CD14-positive monocyte (primary cell): ENCODE measurements at regions not wholly inside any gene's neighbourhood (a gene's known extent, or its start where the extent isn't known, plus 50 kb on each side); places are given as distances from the start of the nearest gene placed in this dataset.

Source experiments
- DNase-seq, 3 donors: peaks; one replicate each; pipeline ENCODE4 v3.0.0-alpha.2; 2011 to 2022
- H2AFZ ChIP-seq: 2 replicates; pipeline ENCODE4 v1.6.0; 2012; ENCODE audit warnings: mild to moderate bottlenecking, low read depth, low read length, inconsistent platforms; ENCODE audit not compliant: insufficient read depth, poor library complexity, severe bottlenecking
- H3K27ac ChIP-seq, 2 donors: 1 replicate in 1 of 2; 2 replicates in 1 of 2; pipeline ENCODE4 v1.5.1; 2012 to 2013; ENCODE audit warnings: low read length in 2 of 2, control low read depth in 1 of 2, inconsistent platforms in 1 of 2, low read depth in 1 of 2, mild to moderate bottlenecking in 1 of 2
- H3K27me3 ChIP-seq, 2 donors: one replicate each; pipeline versions ENCODE4 v1.6.0 to v1.6.1; 2011 to 2013; ENCODE audit warnings: low read length in 2 of 2; ENCODE audit not compliant: control insufficient read depth in 2 of 2, insufficient read depth in 2 of 2
- H3K36me3 ChIP-seq, 2 donors: replicated peaks in 1 of 2; 1 replicate in 1 of 2; 2 replicates in 1 of 2; pipeline versions ENCODE4 v1.5.1 to v1.6.1; 2012 to 2013; ENCODE audit warnings: low read length in 2 of 2, control low read depth in 1 of 2, inconsistent platforms in 1 of 2, mild to moderate bottlenecking in 1 of 2; ENCODE audit not compliant: insufficient read depth in 2 of 2, control insufficient read depth in 1 of 2
- H3K4me1 ChIP-seq, 2 donors: 1 replicate in 1 of 2; 2 replicates in 1 of 2; pipeline versions ENCODE4 v1.5.1 to v1.6.1; 2012 to 2013; ENCODE audit warnings: low read length in 2 of 2, control low read depth in 1 of 2, inconsistent platforms in 1 of 2, mild to moderate bottlenecking in 1 of 2, moderate library complexity in 1 of 2; ENCODE audit not compliant: insufficient read depth in 2 of 2, control insufficient read depth in 1 of 2
- H3K4me2 ChIP-seq: replicated peaks from 2 replicates; pipeline ENCODE3; 2012; ENCODE audit warnings: low read length, moderate library complexity, mild to moderate bottlenecking; ENCODE audit not compliant: poor library complexity, severe bottlenecking; ENCODE audit errors: extremely low read depth
- H3K4me3 ChIP-seq, 3 experiments: fragments of 200-600 bp in 1 of 3; sonication (generic) in 1 of 3; replicated peaks in 1 of 3; 1 replicate in 2 of 3; 2 replicates in 1 of 3; pipeline ENCODE4 v1.5.1; 2011 to 2013; ENCODE audit warnings: low read length in 3 of 3, mild to moderate bottlenecking in 3 of 3, control low read depth in 2 of 3, low read depth in 2 of 3, inconsistent platforms in 1 of 3, moderate library complexity in 1 of 3
- H3K79me2 ChIP-seq: 2 replicates; pipeline ENCODE4 v1.6.0; 2012; ENCODE audit warnings: mild to moderate bottlenecking, control low read depth, inconsistent platforms, low read length, moderate library complexity; ENCODE audit not compliant: insufficient read depth
- H3K9ac ChIP-seq: 2 replicates; pipeline ENCODE4 v1.6.0; 2017; ENCODE audit warnings: low read length, mild to moderate bottlenecking; ENCODE audit not compliant: insufficient read depth, poor library complexity, severe bottlenecking
- H3K9me3 ChIP-seq, 2 donors: replicated peaks in 1 of 2; 1 replicate in 1 of 2; 2 replicates in 1 of 2; pipeline versions ENCODE4 v1.5.1 to v1.6.1; 2012 to 2013; ENCODE audit warnings: low read length in 2 of 2, control low read depth in 1 of 2; ENCODE audit not compliant: control insufficient read depth in 1 of 2, insufficient read depth in 1 of 2
- H4K20me1 ChIP-seq: 2 replicates; pipeline ENCODE4 v1.6.0; 2012; ENCODE audit warnings: mild to moderate bottlenecking, low read length, control low read depth, moderate library complexity; ENCODE audit not compliant: insufficient read depth
- H3K27ac Mint-ChIP-seq, 7 donors: one replicate each; pipeline ENCODE4 v1.8.0; 2020; ENCODE audit warnings: mild to moderate bottlenecking in 7 of 7, mixed read lengths in 7 of 7, moderate library complexity in 6 of 7, inconsistent platforms in 2 of 7
- H3K27me3 Mint-ChIP-seq, 3 donors: one replicate each; pipeline ENCODE4 v1.8.0; 2021 to 2022; ENCODE audit warnings: low read depth in 3 of 3, mild to moderate bottlenecking in 3 of 3, mixed read lengths in 3 of 3, moderate library complexity in 3 of 3, inconsistent platforms in 1 of 3
- H3K36me3 Mint-ChIP-seq, 2 donors: one replicate each; pipeline ENCODE4 v1.8.0; 2020; ENCODE audit warnings: mixed read lengths in 2 of 2, inconsistent platforms in 1 of 2, mild to moderate bottlenecking in 1 of 2
- H3K4me1 Mint-ChIP-seq: one replicate; pipeline ENCODE4 v1.8.0; 2020; ENCODE audit warnings: mild to moderate bottlenecking, mixed read lengths
- H3K4me3 Mint-ChIP-seq, 2 donors: one replicate each; pipeline ENCODE4 v1.8.0; 2020; ENCODE audit warnings: mild to moderate bottlenecking in 2 of 2, mixed read lengths in 2 of 2, moderate library complexity in 1 of 2
- H3K9me3 Mint-ChIP-seq, 7 donors: one replicate each; pipeline ENCODE4 v1.8.0; 2020 to 2022; ENCODE audit warnings: mixed read lengths in 7 of 7, mild to moderate bottlenecking in 6 of 7, moderate library complexity in 6 of 7, inconsistent platforms in 2 of 7
- WGBS: methylation state at CpG from one replicate; pipeline ENCODE4 v1.1.5; 2013; ENCODE audit warnings: missing lambda C conversion rate; ENCODE audit not compliant: insufficient coverage; 5-methylcytosine and 5-hydroxymethylcytosine counted together
- intact Hi-C, 2 donors: fragments of 100-400 bp; cut with micrococcal nuclease; formaldehyde crosslinking; loops; one replicate each; pipeline versions ENCODE4 v1.15.0 to v1.15.1; 2023
- TF ChIP-seq, protein P1 (sequence below): fragments of 200-600 bp; IDR thresholded peaks from one replicate; pipeline ENCODE4 v1.8.0; 2022; ENCODE audit warnings: antibody characterized with exemption, mild to moderate bottlenecking

GRCh38 chr6:132971676-132972075 is 157.3 kb downstream of the RPS12 start:
- H3K4me3 Mint-ChIP-seq, result no peak overlapping the region
- no peaks in the 10 kb centered on the region for H3K36me3 ChIP-seq
- no CpG with 5 or more reads among the region's 3 CpGs for WGBS
- no peaks in the 10 kb centered on the region for H3K27me3 ChIP-seq
- intact Hi-C loops, result no loop called here
- H4K20me1 ChIP-seq, result no peaks in the 10 kb centered on the region
- peaks cover 0 to 4% (median 2%) of the 10 kb centered on the region in 3 donors for H3K27me3 Mint-ChIP-seq
- H3K27ac Mint-ChIP-seq, result no peak overlapping the region
- H3K4me2 ChIP-seq, result no peak overlapping the region
- no peaks in the 10 kb centered on the region for H3K36me3 Mint-ChIP-seq
- H3K4me3 ChIP-seq, result no peak overlapping the region
- H3K9me3 ChIP-seq, result no peaks in the 10 kb centered on the region
- H3K4me1 ChIP-seq, result no peaks in the 10 kb centered on the region
- no peaks in the 10 kb centered on the region for H3K9me3 Mint-ChIP-seq
- TF ChIP-seq, protein P1, sequence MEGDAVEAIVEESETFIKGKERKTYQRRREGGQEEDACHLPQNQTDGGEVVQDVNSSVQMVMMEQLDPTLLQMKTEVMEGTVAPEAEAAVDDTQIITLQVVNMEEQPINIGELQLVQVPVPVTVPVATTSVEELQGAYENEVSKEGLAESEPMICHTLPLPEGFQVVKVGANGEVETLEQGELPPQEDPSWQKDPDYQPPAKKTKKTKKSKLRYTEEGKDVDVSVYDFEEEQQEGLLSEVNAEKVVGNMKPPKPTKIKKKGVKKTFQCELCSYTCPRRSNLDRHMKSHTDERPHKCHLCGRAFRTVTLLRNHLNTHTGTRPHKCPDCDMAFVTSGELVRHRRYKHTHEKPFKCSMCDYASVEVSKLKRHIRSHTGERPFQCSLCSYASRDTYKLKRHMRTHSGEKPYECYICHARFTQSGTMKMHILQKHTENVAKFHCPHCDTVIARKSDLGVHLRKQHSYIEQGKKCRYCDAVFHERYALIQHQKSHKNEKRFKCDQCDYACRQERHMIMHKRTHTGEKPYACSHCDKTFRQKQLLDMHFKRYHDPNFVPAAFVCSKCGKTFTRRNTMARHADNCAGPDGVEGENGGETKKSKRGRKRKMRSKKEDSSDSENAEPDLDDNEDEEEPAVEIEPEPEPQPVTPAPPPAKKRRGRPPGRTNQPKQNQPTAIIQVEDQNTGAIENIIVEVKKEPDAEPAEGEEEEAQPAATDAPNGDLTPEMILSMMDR, result no peak
- H3K79me2 ChIP-seq, result no peaks in the 10 kb centered on the region
- no peak overlapping the region for H3K9ac ChIP-seq
- H2AFZ ChIP-seq, result no peak overlapping the region
- no peak for DNase-seq
- no peaks in the 10 kb centered on the region for H3K4me1 Mint-ChIP-seq
- no peak overlapping the region for H3K27ac ChIP-seq

GRCh38 chr6:132972254-132972653 is 157.9 kb downstream of the RPS12 start:
- Mint-ChIP-seq H3K9me3 (no peaks in the 10 kb centered on the region), H3K4me1 (no peaks in the 10 kb centered on the region), H3K27me3 (peaks cover 0 to 2% (median 0%) of the 10 kb centered on the region in 3 donors), H3K27ac (no peak overlapping the region), H3K4me3 (no peak overlapping the region), H3K36me3 (no peaks in the 10 kb centered on the region)
- Histone ChIP-seq H3K79me2 (no peaks in the 10 kb centered on the region), H3K27ac (no peak overlapping the region), H3K4me2 (no peak overlapping the region), H3K27me3 (no peaks in the 10 kb centered on the region), H2AFZ (no peak overlapping the region), H4K20me1 (no peaks in the 10 kb centered on the region), H3K4me1 (no peaks in the 10 kb centered on the region), H3K9ac (no peak overlapping the region), H3K36me3 (no peaks in the 10 kb centered on the region), H3K9me3 (no peaks in the 10 kb centered on the region), H3K4me3 (no peak overlapping the region)
- TF ChIP-seq, protein P1, result no peak
- intact Hi-C loops, result no loop called here
- DNase-seq, result no peak
